ENCODE measurements at regions not wholly inside any gene's neighbourhood (a gene's known extent, or its start where the extent isn't known, plus 50 kb on each side); places are given as distances from the start of the nearest gene placed in this dataset.

GRCh38 chr18:44343570-44343969 is 337.1 kb upstream of the SETBP1 start:
- no peak for TF ChIP-seq SIN3A (IDR thresholded peaks at IDR 0.05; ENCODE audit: borderline replicate concordance, insufficient read depth, low read length)
- TF ChIP-seq FOXP2 (optimal IDR thresholded peaks at IDR 0.05; ENCODE audit: borderline replicate concordance, extremely low read depth, extremely low read length, insufficient read depth) = no peak
- no peak for TF ChIP-seq POLR2AphosphoS5 (IDR thresholded peaks at IDR 0.05; ENCODE audit: low read depth, low read length)
- TF ChIP-seq REST (IDR thresholded peaks at IDR 0.05; ENCODE audit: insufficient read depth in 1 of 2, low read depth in 2 of 2, low read length in 2 of 2) = no peak
- no peak for TF ChIP-seq TAF1 (IDR thresholded peaks at IDR 0.05; ENCODE audit: borderline replicate concordance, insufficient read depth, low read length)

GRCh38 chr18:44356566-44357157 is 324.0 kb upstream of the SETBP1 start:
- TF ChIP-seq SIN3A (IDR thresholded peaks at IDR 0.05; ENCODE audit: borderline replicate concordance, insufficient read depth, low read length) (no peak), REST (IDR thresholded peaks at IDR 0.05; ENCODE audit: insufficient read depth in 1 of 2, low read depth in 2 of 2, low read length in 2 of 2) (no peak), POLR2AphosphoS5 (IDR thresholded peaks at IDR 0.05; ENCODE audit: low read depth, low read length) (no peak), TAF1 (IDR thresholded peaks at IDR 0.05; ENCODE audit: borderline replicate concordance, insufficient read depth, low read length) (no peak), FOXP2 (optimal IDR thresholded peaks at IDR 0.05; ENCODE audit: borderline replicate concordance, extremely low read depth, extremely low read length, insufficient read depth) (no peak)

- no peak for TF ChIP-seq TAF1 (IDR thresholded peaks at IDR 0.05; ENCODE audit: borderline replicate concordance, insufficient read depth, low read length)
- TF ChIP-seq REST (IDR thresholded peaks at IDR 0.05; ENCODE audit: insufficient read depth in 1 of 2, low read depth in 2 of 2, low read length in 2 of 2) = no peak
- no peak for TF ChIP-seq SIN3A (IDR thresholded peaks at IDR 0.05; ENCODE audit: borderline replicate concordance, insufficient read depth, low read length)
- no peak for TF ChIP-seq POLR2AphosphoS5 (IDR thresholded peaks at IDR 0.05; ENCODE audit: low read depth, low read length)
- no peak for TF ChIP-seq FOXP2 (optimal IDR thresholded peaks at IDR 0.05; ENCODE audit: borderline replicate concordance, extremely low read depth, extremely low read length, insufficient read depth)
These were observed 322.3 kb upstream of the SETBP1 start for GRCh38 chr18:44358402-44358801.

GRCh38 chr18:44370861-44371260 is 309.8 kb upstream of the SETBP1 start:
- no peak for TF ChIP-seq REST (IDR thresholded peaks at IDR 0.05; ENCODE audit: insufficient read depth in 1 of 2, low read depth in 2 of 2, low read length in 2 of 2)
- no peak for TF ChIP-seq TAF1 (IDR thresholded peaks at IDR 0.05; ENCODE audit: borderline replicate concordance, insufficient read depth, low read length)
- no peak for TF ChIP-seq FOXP2 (optimal IDR thresholded peaks at IDR 0.05; ENCODE audit: borderline replicate concordance, extremely low read depth, extremely low read length, insufficient read depth)
- no peak for TF ChIP-seq SIN3A (IDR thresholded peaks at IDR 0.05; ENCODE audit: borderline replicate concordance, insufficient read depth, low read length)
- no peak for TF ChIP-seq POLR2AphosphoS5 (IDR thresholded peaks at IDR 0.05; ENCODE audit: low read depth, low read length)

Data from PFSK-1 (cell line).